ENCODE measurements at regions not wholly inside any gene's neighbourhood (a gene's known extent, or its start where the extent isn't known, plus 50 kb on each side); places are given as distances from the start of the nearest gene placed in this dataset.

GRCh38 chr4:85406185-85406584 is 68.8 kb upstream of the ARHGAP24 start:
- FAIRE-seq, result no peak

GRCh38 chr4:85407546-85407945 is 67.4 kb upstream of the ARHGAP24 start:
- FAIRE-seq, result no peak

- FAIRE-seq, result no peak
These were observed 66.6 kb upstream of the ARHGAP24 start for GRCh38 chr4:85408301-85408700.

GRCh38 chr4:85409251-85409650 is 65.7 kb upstream of the ARHGAP24 start:
- FAIRE-seq, result no peak

GRCh38 chr4:85411386-85411785 is 63.6 kb upstream of the ARHGAP24 start:
- no peak for FAIRE-seq

- no peak for FAIRE-seq
These were observed 60.0 kb upstream of the ARHGAP24 start for GRCh38 chr4:85414972-85415371.

GRCh38 chr4:85416094-85416493 is 58.9 kb upstream of the ARHGAP24 start:
- no peak for FAIRE-seq

GRCh38 chr4:85419103-85419502 is 55.8 kb upstream of the ARHGAP24 start:
- FAIRE-seq, result no peak

- no peak for FAIRE-seq
These were observed 54.1 kb upstream of the ARHGAP24 start for GRCh38 chr4:85420831-85421230.

GRCh38 chr4:85423431-85423830 is 51.5 kb upstream of the ARHGAP24 start:
- FAIRE-seq, result no peak

Data from A204.1 (cell line).